H7 (cell line): ENCODE measurements at regions not wholly inside any gene's neighbourhood (a gene's known extent, or its start where the extent isn't known, plus 50 kb on each side); places are given as distances from the start of the nearest gene placed in this dataset.

Source experiments
- DNase-seq: peaks from one replicate; pipeline ENCODE4 v3.0.0; 2012
- H3K27me3 ChIP-seq: 2 replicates; pipeline ENCODE4 v1.6.0; 2011; ENCODE audit warnings: mild to moderate bottlenecking, low read length; ENCODE audit not compliant: control insufficient read depth, insufficient read depth
- H3K36me3 ChIP-seq: replicated peaks from 2 replicates; pipeline ENCODE4 v1.5.1; 2011; ENCODE audit warnings: low read length; ENCODE audit not compliant: control insufficient read depth, insufficient read depth
- H3K4me3 ChIP-seq: 2 replicates; pipeline ENCODE4 v1.5.1; 2011; ENCODE audit warnings: low read depth, mild to moderate bottlenecking, control low read depth, low read length, moderate library complexity; ENCODE audit not compliant: insufficient read depth

- no peak overlapping the region for H3K4me3 ChIP-seq
- H3K36me3 ChIP-seq = no peaks in the 10 kb centered on the region
- DNase-seq = no peak
- H3K27me3 ChIP-seq = no peaks in the 10 kb centered on the region
These were observed 384.0 kb upstream of the RORA start for GRCh38 chr15:61613138-61613537.

- H3K4me3 ChIP-seq = no peak overlapping the region
- no peaks in the 10 kb centered on the region for H3K27me3 ChIP-seq
- DNase-seq = no peak
These were observed 383.0 kb upstream of the RORA start for GRCh38 chr15:61612111-61612510.

GRCh38 chr15:61605343-61605742 is 376.2 kb upstream of the RORA start:
- no peak for DNase-seq
- Histone ChIP-seq H3K4me3 (no peak overlapping the region), H3K27me3 (no peaks in the 10 kb centered on the region), H3K36me3 (no peaks in the 10 kb centered on the region)

More at GRCh38 chr15:61612111-61612510, 383.0 kb upstream of the RORA start:
- H3K36me3 ChIP-seq = no peaks in the 10 kb centered on the region

GRCh38 chr15:61598655-61599054 is 369.6 kb upstream of the RORA start:
- peak; percentile 6 for DNase-seq
- Histone ChIP-seq H3K36me3 (no peaks in the 10 kb centered on the region), H3K4me3 (no peak overlapping the region), H3K27me3 (no peaks in the 10 kb centered on the region)

GRCh38 chr15:61584410-61584809 is 355.3 kb upstream of the RORA start:
- DNase-seq = no peak
- H3K36me3 ChIP-seq = no peaks in the 10 kb centered on the region

GRCh38 chr15:61582092-61582491 is 353.0 kb upstream of the RORA start:
- H3K4me3 ChIP-seq = no peak overlapping the region
- no peak for DNase-seq
- no peaks in the 10 kb centered on the region for H3K36me3 ChIP-seq
- no peaks in the 10 kb centered on the region for H3K27me3 ChIP-seq

More at GRCh38 chr15:61584410-61584809, 355.3 kb upstream of the RORA start:
- no peak overlapping the region for H3K4me3 ChIP-seq
- no peaks in the 10 kb centered on the region for H3K27me3 ChIP-seq

GRCh38 chr15:61575597-61575996 is 346.5 kb upstream of the RORA start:
- Histone ChIP-seq H3K27me3 (no peaks in the 10 kb centered on the region), H3K4me3 (no peak overlapping the region), H3K36me3 (no peaks in the 10 kb centered on the region)
- no peak for DNase-seq

GRCh38 chr15:61571026-61571425 is 341.9 kb upstream of the RORA start:
- DNase-seq = no peak
- H3K4me3 ChIP-seq = no peak overlapping the region
- no peaks in the 10 kb centered on the region for H3K27me3 ChIP-seq

GRCh38 chr15:61564785-61565184 is 335.7 kb upstream of the RORA start:
- H3K4me3 ChIP-seq = no peak overlapping the region

More at GRCh38 chr15:61571026-61571425, 341.9 kb upstream of the RORA start:
- H3K36me3 ChIP-seq = no peaks in the 10 kb centered on the region

GRCh38 chr15:61558172-61559136 is 329.4 kb upstream of the RORA start:
- H3K4me3 ChIP-seq = no peak overlapping the region
- no peaks in the 10 kb centered on the region for H3K27me3 ChIP-seq
- DNase-seq = no peak
- no peaks in the 10 kb centered on the region for H3K36me3 ChIP-seq

More at GRCh38 chr15:61564785-61565184, 335.7 kb upstream of the RORA start:
- H3K27me3 ChIP-seq = no peaks in the 10 kb centered on the region
- H3K36me3 ChIP-seq = no peaks in the 10 kb centered on the region
- no peak for DNase-seq

- Histone ChIP-seq H3K4me3 (no peak overlapping the region), H3K36me3 (no peaks in the 10 kb centered on the region), H3K27me3 (no peaks in the 10 kb centered on the region)
- DNase-seq = no peak
These were observed 327.0 kb upstream of the RORA start for GRCh38 chr15:61556037-61556648.

- no peaks in the 10 kb centered on the region for H3K36me3 ChIP-seq
- H3K4me3 ChIP-seq = no peak overlapping the region
- DNase-seq = no peak
- H3K27me3 ChIP-seq = no peaks in the 10 kb centered on the region
These were observed 320.6 kb upstream of the RORA start for GRCh38 chr15:61549727-61550126.

GRCh38 chr15:61545763-61546162 is 316.7 kb upstream of the RORA start:
- no peak overlapping the region for H3K4me3 ChIP-seq
- H3K36me3 ChIP-seq = no peaks in the 10 kb centered on the region
- DNase-seq = no peak
- H3K27me3 ChIP-seq = no peaks in the 10 kb centered on the region

GRCh38 chr15:61541516-61541915 is 312.4 kb upstream of the RORA start:
- H3K4me3 ChIP-seq = no peak overlapping the region
- no peak for DNase-seq
- no peaks in the 10 kb centered on the region; the same call in 1 of the 2 replicates for H3K27me3 ChIP-seq
- no peaks in the 10 kb centered on the region for H3K36me3 ChIP-seq

- Histone ChIP-seq H3K36me3 (no peaks in the 10 kb centered on the region), H3K4me3 (no peak overlapping the region), H3K27me3 (no peaks in the 10 kb centered on the region; the same call in 1 of the 2 replicates)
- DNase-seq = no peak
These were observed 308.2 kb upstream of the RORA start for GRCh38 chr15:61537337-61537736.
